NCI-H748 treated with DMSO at 0.1 percent for 48 hours (cell line): ENCODE measurements at regions not wholly inside any gene's neighbourhood (a gene's known extent, or its start where the extent isn't known, plus 50 kb on each side); places are given as distances from the start of the nearest gene placed in this dataset.
"Not testable (repeated sequence)": the region's sequence is repeated elsewhere in the genome, so short reads cannot be mapped to it uniquely, and the experiment has no call there.

Experiments used
- DNase-seq: peaks from one replicate; lab custom pipeline; 2025; lab: John Stamatoyannopoulos, UW

GRCh38 chr11:27241311-27242122 lies 121.5 kb downstream of the CCDC34 start:
- no peak for DNase-seq

DNA sequence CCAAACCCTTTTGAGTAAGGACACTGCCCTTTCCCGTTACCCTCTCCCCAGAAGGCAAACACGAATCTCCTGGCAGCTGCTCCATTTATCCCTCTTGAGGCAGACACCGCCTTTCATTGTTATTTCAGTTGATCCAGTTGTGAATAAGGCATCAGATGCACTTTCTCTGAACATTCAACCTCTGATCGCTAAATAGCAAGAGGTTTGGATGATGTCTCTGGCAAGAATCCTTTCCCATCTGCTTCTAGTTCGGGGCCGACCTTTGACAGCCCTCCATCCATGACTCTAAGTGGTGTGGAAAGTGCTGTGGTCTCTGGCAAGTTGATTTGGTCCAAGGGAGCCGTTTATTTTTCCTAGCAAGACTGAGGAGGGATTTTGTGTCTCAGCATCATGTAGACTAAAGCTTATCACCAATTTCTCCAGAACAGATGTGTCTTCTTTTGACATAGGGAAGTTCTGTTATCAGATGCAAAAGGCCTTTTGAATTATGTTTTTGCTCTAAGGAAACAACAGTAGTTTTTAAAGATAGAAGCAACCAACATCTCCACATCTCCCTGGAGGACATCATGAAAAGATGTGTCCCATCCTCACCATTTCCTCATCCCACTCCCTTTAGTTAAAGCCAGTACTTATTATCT lies 123.6 kb downstream of the CCDC34 start:
- no peak for DNase-seq

DNA sequence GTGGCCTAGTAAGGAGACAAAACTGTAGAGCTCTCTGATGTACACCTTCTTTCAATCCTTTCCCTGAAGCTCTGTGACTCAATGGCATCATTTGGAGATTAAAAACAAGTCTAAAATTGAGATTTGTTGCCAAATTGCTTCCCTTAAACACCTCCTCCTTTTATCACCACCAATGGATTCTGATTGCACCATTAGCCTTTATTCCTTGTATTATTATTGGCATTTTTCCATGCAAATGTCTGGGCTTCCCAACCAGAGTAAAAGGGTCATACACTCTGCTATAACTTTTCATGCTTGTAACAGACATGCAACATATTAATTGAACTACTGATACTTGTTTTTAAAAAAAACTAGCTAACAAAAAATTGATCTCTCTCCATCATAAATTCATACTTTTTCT lies 124.2 kb downstream of the CCDC34 start:
- no peak for DNase-seq

DNA sequence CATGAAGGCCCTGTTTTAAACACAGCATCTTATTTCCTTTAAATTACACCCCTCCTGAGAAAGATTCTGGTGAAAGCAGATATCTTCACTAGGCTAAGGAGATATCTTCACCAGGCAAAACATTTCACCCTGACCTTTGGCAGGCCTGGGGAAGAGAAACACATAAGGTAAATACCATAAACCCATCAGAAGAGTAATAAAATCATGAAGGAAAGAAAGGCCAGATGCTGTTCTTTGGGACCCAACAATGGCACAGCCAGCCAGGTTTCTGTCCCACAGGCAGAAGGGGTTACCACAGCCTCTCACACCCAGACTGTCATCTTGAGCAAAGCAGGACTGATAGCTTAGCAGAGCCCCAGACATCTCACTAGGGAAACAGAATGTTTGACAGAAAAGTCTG lies 125.4 kb downstream of the CCDC34 start:
- no peak for DNase-seq

GRCh38 chr11:27234961-27235360 lies 128.1 kb downstream of the CCDC34 start:
- DNase-seq: no peak

GRCh38 chr11:27234043-27234668 lies 128.9 kb downstream of the CCDC34 start:
- DNase-seq: no peak

DNA sequence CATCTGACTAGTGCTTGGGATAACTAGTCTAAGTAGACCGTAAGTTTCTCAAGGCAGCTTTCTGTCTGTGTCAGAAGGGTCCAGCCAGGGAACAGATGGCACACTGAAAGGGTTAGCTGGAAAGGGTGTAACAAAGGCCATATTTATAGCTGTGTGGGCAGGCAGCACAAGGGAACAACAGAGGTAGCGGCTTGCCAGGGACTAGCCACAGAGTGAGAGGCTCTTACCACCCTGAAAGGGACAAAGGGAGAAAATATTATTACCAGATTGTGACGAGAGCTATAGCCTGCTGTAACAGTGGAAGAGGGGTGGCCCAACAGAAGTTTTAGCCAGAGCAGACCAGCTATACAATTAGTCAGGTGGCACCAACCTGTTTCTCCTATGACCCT lies 129.4 kb downstream of the CCDC34 start:
- DNase-seq: no peak

DNA sequence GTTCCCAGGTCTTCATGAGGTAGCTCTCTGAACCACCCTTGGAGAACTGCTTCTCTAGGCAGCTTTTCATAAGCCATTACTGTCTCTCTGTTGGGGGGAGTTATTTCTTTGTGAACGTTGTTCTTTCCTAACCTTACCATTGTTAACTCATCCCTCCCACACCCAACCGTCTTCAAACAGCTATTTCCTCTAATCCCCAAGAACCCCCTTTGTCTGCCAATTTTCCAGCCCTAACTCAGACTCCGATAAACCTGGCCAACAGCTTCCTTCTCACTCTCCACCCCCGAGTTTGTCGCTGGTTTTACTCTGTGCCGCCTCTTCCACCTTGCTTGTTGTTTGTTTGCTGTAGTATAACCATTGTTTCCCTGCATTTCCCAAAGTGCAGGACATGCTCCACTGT lies 131.5 kb downstream of the CCDC34 start:
- no peak for DNase-seq

DNA sequence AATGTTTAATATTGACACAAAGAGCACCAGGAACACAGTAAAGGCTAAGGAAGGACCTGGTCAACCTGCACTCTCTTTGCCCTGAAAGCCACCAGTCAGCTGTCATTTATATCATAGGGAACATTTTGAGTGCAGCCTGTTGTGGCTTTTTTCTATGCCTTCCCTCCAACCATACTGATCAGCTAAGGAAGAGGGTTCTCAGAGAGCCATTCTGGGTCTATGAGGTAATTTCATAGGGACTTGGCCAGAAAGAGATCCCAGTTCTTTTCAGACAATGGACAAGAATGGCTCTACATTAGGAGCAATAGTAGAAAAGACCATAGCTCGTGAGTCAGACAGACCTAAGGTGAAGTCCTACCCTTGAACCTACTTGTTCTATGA lies 132.8 kb downstream of the CCDC34 start:
- no peak for DNase-seq

DNA sequence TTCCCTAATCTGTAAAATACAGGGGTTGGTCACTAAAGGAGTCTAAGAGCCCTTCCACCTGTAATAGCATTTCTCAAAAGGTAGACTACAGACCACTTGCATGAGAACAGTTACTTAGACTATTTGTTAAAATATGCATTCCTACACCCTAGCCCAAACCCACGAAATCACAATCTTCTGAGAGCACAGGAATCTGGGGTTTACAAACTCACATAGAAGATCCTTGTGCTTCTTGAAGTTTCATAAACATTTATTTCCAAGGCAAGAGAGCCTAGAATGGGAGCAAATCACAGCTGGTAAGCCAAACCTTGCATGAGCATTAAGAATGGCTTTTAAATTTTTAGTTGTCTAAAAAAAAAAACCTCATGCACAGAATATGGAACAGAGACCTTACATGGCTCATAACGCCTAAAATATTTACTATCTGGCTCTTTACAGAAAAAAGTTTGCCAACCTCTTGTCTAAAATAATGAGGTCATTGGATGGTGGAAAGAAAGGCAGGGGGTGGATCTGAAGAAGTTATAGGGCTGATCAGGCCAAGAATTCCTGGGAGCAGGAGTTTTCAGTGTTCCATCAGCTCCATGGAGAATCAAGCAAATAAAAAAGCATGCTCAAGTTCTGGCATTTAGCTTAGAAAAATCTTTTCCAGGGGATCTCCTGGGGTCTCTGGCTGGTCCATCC lies 133.4 kb downstream of the CCDC34 start:
- no peak for DNase-seq

- DNase-seq: no peak
Measured at GRCh38 chr11:27228906-27229290, 134.1 kb downstream of the CCDC34 start.

GRCh38 chr11:27228232-27228905 lies 134.6 kb downstream of the CCDC34 start:
- no peak for DNase-seq

- DNase-seq: no peak
Measured at GRCh38 chr11:27227736-27228135, 135.3 kb downstream of the CCDC34 start.

DNA sequence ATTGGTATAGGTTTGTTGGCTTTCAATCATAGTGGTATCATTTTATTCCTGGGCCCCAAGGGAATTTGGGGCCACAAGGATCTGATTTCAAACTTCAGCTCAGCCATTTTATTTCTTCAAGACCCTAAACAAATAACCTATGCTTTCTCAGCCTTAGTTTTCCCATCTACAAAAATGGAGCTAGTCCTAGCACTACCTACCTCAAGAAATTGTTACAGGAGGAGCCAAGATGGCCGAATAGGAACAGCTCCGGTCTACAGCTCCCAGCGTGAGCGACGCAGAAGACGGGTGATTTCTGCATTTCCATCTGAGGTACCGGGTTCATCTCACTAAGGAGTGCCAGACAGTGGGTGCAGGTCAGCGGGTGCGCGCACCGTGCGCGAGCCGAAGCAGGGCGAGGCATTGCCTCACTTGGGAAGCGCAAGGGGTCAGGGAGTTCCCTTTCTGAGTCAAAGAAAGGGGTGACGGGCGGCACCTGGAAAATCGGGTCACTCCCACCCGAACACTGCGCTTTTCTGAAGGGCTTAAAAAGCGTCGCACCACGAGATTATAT lies 143.5 kb downstream of the CCDC34 start:
- DNase-seq: not testable (repeated sequence)

DNA sequence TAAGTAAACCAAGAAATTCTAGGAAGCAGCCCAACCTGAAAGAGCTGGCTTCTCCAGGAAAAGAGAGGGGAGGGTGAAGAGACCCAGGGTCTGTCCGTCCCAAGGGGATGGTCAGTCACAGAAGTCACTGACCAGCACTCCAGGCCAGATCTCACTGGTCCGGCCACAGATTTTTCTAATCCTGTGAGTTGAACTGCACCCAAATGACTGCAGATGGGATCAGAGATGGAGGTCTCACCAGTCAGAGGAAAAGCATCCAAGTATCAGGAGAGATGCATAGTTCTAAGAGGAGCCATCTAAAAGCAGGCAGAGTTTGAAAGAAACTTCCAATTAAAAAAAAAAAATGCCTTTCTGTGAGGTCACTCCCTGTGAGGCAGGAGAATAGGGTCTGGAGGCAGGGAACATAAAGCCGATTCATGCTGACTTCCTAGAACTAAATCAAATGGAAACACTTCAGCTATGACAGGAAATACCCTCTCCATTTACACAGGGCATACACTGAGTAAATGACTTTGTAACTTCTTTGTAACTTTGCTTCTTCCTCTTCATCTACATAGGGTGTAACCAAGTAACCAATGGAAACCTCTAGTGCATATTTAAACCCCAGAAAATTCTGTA lies 144.5 kb downstream of the CCDC34 start:
- DNase-seq: no peak

- no peak for DNase-seq
Measured at GRCh38 chr11:27217948-27218420, 145.0 kb downstream of the CCDC34 start.

DNA sequence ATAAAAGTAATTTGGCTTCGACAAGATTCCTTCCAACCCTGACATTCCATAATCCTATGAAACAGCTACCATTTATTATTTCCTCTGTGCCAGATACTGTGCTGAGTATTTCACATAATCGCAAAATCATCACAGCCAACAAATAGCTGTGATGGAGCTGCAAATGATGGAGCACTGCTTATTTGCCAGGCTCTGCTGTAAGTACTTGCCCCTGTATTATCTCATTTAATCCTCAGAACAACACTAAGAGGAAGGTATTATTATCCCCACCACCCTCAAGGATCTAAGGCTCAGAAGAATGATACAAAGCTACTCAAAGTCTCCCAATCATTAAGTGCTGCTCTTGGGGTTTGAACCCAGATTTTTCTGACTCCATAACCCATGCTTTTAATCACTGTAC lies 145.5 kb downstream of the CCDC34 start:
- no peak for DNase-seq

- no peak for DNase-seq
Measured at GRCh38 chr11:27216270-27217149, 146.5 kb downstream of the CCDC34 start.

GRCh38 chr11:27215471-27216269 lies 147.3 kb downstream of the CCDC34 start:
- no peak for DNase-seq
